GM12874 (cell line): ENCODE measurements at regions not wholly inside any gene's neighbourhood (a gene's known extent, or its start where the extent isn't known, plus 50 kb on each side); places are given as distances from the start of the nearest gene placed in this dataset.

ENCODE experiments used
- TF ChIP-seq, protein P1 (sequence below): IDR thresholded peaks from 2 replicates; pipeline ENCODE4 v1.5.1; 2011; ENCODE audit warnings: low read depth, mild to moderate bottlenecking, control low read depth, low read length, moderate library complexity; ENCODE audit not compliant: insufficient read depth

GRCh38 chr1:30418061-30418938, 305.1 kb downstream of the MATN1 start:
- TF ChIP-seq, protein P1, sequence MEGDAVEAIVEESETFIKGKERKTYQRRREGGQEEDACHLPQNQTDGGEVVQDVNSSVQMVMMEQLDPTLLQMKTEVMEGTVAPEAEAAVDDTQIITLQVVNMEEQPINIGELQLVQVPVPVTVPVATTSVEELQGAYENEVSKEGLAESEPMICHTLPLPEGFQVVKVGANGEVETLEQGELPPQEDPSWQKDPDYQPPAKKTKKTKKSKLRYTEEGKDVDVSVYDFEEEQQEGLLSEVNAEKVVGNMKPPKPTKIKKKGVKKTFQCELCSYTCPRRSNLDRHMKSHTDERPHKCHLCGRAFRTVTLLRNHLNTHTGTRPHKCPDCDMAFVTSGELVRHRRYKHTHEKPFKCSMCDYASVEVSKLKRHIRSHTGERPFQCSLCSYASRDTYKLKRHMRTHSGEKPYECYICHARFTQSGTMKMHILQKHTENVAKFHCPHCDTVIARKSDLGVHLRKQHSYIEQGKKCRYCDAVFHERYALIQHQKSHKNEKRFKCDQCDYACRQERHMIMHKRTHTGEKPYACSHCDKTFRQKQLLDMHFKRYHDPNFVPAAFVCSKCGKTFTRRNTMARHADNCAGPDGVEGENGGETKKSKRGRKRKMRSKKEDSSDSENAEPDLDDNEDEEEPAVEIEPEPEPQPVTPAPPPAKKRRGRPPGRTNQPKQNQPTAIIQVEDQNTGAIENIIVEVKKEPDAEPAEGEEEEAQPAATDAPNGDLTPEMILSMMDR, result no peak

DNA sequence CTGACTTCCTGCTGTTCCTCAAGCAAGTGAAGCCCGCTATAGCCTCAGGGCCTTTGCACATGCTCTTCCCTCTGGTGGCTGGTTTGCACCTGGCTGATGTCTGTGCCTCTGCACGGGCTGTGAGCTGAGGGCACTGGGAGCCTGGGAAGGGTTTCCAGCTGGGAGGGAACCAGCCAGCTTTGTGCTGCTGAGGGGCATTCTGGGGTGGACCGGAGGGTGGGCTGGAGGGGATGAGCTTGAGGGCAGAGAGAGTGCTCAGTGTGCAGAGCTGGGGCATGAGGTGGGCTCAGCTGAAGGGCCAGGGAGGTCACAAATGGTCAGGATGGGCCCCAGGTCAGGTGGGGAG, 305.7 kb downstream of the MATN1 start:
- TF ChIP-seq, protein P1, result no peak

DNA sequence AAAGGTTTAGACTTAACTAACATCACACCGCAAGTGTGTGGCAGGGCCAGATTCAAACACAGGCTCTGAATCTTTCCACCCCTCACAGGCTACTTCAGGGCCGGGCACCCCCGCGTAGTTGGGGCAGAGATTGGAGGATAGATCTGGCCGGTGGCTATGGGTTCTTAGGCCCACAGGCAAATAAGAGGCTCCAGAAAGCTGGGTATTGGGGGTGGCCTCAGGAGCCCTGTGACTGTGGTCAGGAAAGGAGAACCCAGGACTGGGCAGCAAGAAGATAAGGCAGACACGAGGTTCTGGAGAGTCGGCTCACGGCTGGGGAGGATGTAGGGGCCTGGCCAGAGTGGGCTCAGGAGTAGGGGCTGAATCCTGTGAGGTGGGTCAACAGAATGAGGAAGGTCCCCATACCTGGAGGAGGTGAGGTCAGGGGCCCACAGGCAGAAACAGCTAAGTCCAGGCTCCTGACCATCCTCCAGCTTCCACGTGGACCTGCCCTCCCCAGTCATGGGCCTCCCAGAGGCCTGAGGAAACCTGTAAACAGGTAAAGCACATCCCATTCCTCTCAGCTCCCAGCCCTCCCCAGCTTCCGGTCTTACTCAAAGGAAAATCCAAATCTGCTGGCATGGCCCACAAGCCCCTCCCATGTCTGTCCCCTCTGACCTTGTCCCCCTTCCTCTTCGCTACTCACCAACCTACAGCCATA, 306.2 kb downstream of the MATN1 start:
- TF ChIP-seq, protein P1, result no peak

- TF ChIP-seq, protein P1, result no peak
These were observed 307.1 kb downstream of the MATN1 start for GRCh38 chr1:30416221-30416820.

DNA sequence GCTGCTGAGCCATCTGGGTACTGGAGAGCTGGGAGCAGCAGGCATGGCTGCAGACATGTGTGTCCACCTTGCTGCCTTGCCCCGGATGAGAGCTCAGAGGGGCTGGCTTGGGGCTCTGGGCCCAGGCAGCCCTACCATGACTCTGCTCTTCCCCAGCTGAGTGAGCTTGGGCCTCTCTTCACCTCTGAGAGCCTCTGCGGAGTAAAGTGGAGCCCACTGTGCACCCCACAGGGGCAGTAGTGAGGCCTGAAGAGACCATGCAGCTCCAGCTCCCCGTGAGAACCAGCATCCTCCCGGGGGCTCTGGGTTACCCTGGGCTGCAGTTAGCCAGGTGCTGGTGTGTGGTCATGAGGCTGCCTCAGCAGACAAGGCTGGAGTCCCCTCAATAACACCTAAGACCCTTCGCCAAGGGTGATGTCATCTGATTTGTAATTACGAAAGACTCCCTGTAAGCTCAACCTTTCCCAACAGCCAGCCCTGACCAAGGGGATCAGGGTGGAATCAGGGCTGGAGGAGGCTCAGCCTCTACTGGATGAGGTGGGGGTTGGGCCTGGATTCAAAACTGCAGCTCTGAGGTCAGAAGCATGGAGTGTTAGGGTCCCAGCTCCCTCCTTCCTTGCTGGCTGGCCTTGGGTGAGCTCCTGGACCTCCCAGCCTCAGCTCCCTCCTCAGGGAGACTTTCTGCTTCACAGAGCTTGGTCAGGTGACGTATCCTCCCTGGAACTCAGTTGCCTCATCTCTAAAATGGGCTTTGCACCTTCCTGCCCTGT, 308.0 kb downstream of the MATN1 start:
- TF ChIP-seq, protein P1, result no peak

- TF ChIP-seq, protein P1, result no peak
These were observed 308.6 kb downstream of the MATN1 start for GRCh38 chr1:30414851-30415165.
